Kidney (tissue), 13 donors: ENCODE measurements at regions not wholly inside any gene's neighbourhood (a gene's known extent, or its start where the extent isn't known, plus 50 kb on each side); places are given as distances from the start of the nearest gene placed in this dataset.

Experiments
- DNase-seq, 5 donors: peaks; one replicate each; pipeline ENCODE4 v3.0.0-alpha.2; 2013 to 2020
- FAIRE-seq: peaks from 2 replicates; lab custom pipeline; 2012; peaks lifted over from hg19 to GRCh38; lab: Jason Lieb, UNC
- H3K27ac ChIP-seq, 2 donors: one replicate each; pipeline ENCODE4 v1.7.0; 2013; ENCODE audit warnings: low read depth in 2 of 2, low read length in 2 of 2, inconsistent platforms in 1 of 2
- H3K27me3 ChIP-seq: one replicate; pipeline ENCODE4 v1.7.1; 2013; ENCODE audit warnings: low read length, inconsistent platforms; ENCODE audit not compliant: control insufficient read depth, insufficient read depth
- H3K36me3 ChIP-seq, 3 donors: one replicate each; pipeline versions ENCODE4 v1.7.0 to v1.7.1; 2013; ENCODE audit warnings: low read length in 3 of 3, control low read depth in 1 of 3, inconsistent platforms in 1 of 3; ENCODE audit not compliant: insufficient read depth in 3 of 3, control insufficient read depth in 2 of 3
- H3K4me1 ChIP-seq, 3 donors: one replicate each; pipeline versions ENCODE4 v1.7.0 to v1.7.1; 2013; ENCODE audit warnings: low read length in 3 of 3, inconsistent platforms in 1 of 3, low read depth in 1 of 3; ENCODE audit not compliant: control insufficient read depth in 2 of 3, insufficient read depth in 2 of 3
- H3K4me3 ChIP-seq, 3 donors: one replicate each; pipeline versions ENCODE4 v1.7.0 to v1.8.1; 2013; ENCODE audit warnings: low read length in 3 of 3, control low read depth in 1 of 3, inconsistent platforms in 1 of 3
- H3K9ac ChIP-seq, 3 donors: one replicate each; pipeline versions ENCODE4 v1.7.0 to v1.7.1; 2013; ENCODE audit warnings: low read length in 3 of 3, control low read depth in 1 of 3, inconsistent platforms in 1 of 3
- H3K9me3 ChIP-seq, 3 donors: one replicate each; pipeline versions ENCODE4 v1.7.0 to v1.7.1; 2013; ENCODE audit warnings: low read length in 3 of 3, control low read depth in 1 of 3, inconsistent platforms in 1 of 3; ENCODE audit not compliant: control insufficient read depth in 2 of 3, insufficient read depth in 1 of 3
- CTCF ChIP-seq: IDR thresholded peaks from 3 replicates; pipeline ENCODE4 v1.5.1; 2012; ENCODE audit warnings: mild to moderate bottlenecking, moderate library complexity, borderline replicate concordance; ENCODE audit not compliant: insufficient read depth; ENCODE audit errors: extremely low read depth
- intact Hi-C: fragments of 100-400 bp; cut with DNase I; formaldehyde crosslinking; loops from one replicate; pipeline ENCODE4 v1.11.1; 2022
- donor health status: control.
- donor health status: control.
- donor health status: control.
- donor health status: control.
- donor health status: control.
- donor health status: DM: yes; HTN: yes; CAD: no.
- donor health status: Normal renal cell carcinoma (clear cell type).

DNA sequence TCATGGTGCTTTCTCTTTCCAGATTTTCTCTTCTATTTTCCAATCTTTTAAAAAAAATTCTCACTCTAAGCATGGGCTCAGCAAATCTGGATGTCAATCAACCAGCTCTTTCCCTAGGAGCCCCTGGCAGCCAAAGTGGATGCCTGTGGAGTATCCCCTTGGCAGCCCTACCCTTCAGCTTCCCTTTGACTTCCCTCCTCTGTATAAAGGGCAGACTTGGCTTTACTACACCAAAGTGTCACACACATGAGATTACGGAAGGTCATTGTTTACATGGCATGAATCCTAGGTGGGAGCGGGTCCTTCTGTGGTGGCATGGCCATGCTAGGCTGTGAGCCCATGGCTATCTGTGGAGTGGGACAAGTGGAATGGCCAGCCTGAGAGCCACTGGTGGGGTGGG, 379.9 kb downstream of the GABRB3 start:
- no peak overlapping the region for H3K27ac ChIP-seq
- H3K9ac ChIP-seq, result no peak overlapping the region
- no peaks in the 10 kb centered on the region for H3K36me3 ChIP-seq
- DNase-seq (no peak), FAIRE-seq (no peak)
- intact Hi-C loops, result no loop called here
- H3K4me1 ChIP-seq, result no peaks in the 10 kb centered on the region
- no peak overlapping the region for H3K4me3 ChIP-seq
- H3K27me3 ChIP-seq, result no peaks in the 10 kb centered on the region
- no peaks in the 10 kb centered on the region for H3K9me3 ChIP-seq
- no peak for TF ChIP-seq CTCF

DNA sequence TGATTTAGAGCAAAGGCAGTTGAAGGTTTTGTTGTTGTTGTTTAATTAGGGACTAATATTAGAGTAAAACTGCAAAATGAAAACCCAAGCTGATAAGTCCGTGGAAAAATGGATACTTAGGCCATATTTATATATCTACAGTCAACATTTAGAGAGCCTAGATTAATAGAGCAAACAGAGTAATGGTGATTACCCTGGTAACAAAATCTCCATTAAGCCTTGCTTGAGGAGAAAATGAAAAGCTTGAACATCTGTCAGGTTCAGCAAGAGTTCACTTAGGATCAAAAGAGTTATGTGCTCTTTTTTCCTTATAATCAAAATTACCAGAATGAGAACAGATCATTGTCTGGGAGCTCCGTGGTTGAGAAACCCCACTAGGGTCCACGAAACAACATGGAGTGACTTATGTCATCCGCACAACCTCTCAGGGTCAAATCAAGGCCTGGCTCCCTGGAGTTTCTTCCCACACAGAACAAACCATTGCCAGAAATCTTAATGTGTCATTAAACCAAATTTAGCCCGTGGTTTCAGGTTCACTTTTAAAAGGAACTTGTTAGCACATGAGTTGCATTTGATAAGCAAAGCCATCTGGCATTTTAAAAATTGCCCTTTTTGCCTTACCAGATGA, 381.2 kb downstream of the GABRB3 start:
- intact Hi-C loops, result no loop called here
- Histone ChIP-seq H3K4me3 (no peak overlapping the region), H3K36me3 (no peaks in the 10 kb centered on the region), H3K9ac (no peak overlapping the region), H3K4me1 (no peaks in the 10 kb centered on the region), H3K27me3 (no peaks in the 10 kb centered on the region), H3K27ac (no peak overlapping the region), H3K9me3 (no peaks in the 10 kb centered on the region)
- no peak for DNase-seq
- no peak for TF ChIP-seq CTCF
- FAIRE-seq, result no peak

DNA sequence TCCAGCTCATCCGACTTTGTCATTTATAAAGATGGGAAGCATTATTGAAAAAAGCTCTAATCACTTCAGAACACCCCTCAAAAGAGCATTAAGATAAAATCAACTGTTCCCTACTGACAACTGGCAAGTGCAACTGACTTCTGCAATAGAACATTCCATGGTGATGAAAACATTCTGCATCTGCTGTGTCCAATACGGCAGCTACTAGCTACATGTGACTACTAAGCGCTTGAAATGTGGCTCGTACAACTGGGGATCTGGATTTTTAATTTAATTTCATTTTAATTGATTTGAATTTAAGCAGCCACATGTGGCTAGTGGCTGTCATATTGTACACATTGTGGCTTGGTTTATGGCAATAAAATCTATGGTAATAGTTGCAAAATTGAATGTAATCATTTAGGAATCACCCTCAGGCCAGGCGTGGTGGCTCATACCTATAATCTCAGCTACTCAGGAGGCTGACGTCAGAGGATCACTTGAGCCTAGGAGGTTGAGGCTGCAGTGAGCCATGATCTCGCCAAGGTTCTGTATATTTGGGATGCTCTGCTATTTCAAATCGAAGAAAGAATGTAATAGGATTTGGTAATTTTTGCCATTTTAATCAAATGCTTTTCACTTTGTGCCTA, 390.3 kb downstream of the GABRB3 start:
- no peak overlapping the region for H3K9ac ChIP-seq
- no peaks in the 10 kb centered on the region for H3K4me1 ChIP-seq
- no peak overlapping the region for H3K27ac ChIP-seq
- H3K36me3 ChIP-seq, result no peaks in the 10 kb centered on the region
- H3K9me3 ChIP-seq, result no peaks in the 10 kb centered on the region
- H3K27me3 ChIP-seq, result no peaks in the 10 kb centered on the region
- intact Hi-C loops, result no loop called here
- no peak overlapping the region for H3K4me3 ChIP-seq
- DNase-seq (no peak), FAIRE-seq (no peak)
- no peak for TF ChIP-seq CTCF
